ENCODE measurements at regions not wholly inside any gene's neighbourhood (a gene's known extent, or its start where the extent isn't known, plus 50 kb on each side); places are given as distances from the start of the nearest gene placed in this dataset.

DNA sequence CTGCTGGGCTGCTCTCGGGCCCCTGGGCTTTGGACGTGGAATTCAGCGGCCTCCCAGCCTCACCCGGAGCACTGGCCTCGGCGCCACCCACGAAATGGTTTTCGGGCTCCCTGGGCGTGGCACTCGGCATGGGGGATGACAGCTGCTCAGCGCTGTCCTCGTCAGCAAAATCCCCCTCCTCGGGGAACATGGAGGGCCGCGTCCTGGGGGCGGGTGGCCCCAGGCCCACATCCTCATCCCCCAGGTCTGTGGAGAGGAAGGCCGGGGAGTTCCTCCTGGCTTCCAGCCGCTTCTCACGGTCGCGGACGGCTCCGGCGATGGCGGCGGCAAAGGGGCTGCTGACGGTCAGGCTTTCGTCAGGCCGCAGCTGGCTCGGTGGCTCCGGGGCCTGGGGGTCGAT is 88.4 kb downstream of the CTTN start:
- no peak overlapping the region for H3K4me3 ChIP-seq (ENCODE audit: low read length)
- DNase-seq (ENCODE audit: low read depth, low spot score): no peak

DNA sequence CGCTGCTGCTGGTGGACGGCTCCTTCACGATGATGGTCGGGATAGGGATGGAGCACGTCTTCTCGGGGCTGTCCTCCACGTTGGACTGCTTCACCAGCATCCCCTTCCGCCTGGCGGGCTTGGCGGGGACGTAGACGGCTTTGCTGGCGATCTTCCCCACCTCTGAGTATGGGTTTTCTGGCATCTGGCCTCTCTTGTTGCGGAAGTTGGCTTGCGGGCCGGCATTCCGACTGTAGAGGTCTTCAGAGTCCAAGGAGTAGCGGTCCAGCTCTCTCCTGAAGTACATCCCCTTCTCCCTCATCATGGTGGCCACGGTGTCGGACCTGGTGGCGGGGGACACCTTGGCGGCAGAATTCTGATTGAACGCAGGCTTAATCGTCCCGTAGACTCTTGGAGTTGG is 88.8 kb downstream of the CTTN start:
- no peak for DNase-seq (ENCODE audit: low read depth, low spot score)
- H3K4me3 ChIP-seq (ENCODE audit: low read length): no peak overlapping the region

DNA sequence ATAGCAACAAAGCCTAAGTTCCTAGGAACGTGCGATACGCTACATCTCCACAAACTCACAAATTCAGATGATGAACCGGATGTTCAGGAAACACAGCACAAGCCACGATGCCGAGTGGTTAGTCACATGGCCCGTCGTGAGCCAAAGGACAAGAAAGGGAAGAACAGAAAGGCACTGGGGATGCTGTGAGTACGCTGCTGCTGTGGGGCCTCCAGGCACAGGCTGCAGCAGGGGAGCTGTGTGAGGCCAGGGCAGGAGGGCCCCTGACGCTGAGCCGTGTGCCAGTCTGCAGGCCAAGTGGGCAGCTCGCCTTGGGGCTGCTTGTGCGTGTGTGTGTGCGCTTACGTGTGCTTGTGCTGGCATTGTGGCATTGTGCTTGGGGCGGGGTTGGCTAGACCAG is 89.4 kb downstream of the CTTN start:
- no peak for DNase-seq (ENCODE audit: low read depth, low spot score)
- H3K4me3 ChIP-seq (ENCODE audit: low read length): no peak overlapping the region

DNA sequence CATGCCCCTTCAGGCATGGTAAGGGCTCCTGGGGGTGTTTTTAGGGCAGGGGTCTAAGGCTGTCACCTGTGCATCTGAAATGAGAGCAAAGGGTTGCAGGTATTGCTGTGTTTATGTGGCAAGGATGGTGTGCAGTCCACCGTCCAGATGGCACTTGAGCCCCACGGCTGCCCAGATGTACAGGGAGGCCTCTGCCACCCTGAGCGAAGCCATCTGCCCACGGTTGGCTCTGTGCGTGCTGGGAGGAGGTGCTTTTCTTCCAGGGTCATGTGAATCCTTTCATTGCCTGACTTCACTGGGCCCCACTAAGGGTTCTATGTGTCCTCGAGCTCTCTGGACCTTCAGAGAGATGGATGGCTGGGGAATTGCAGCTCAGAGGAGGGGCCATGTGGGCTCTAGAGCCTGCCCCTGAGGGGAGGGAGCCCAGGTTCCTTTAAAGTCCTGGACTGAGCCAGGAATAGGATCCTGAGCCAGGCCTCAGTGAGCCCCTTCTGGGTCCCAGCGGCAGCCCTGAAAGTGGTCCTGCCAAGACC is 89.9 kb downstream of the CTTN start:
- H3K4me3 ChIP-seq (ENCODE audit: low read length): no peak overlapping the region
- DNase-seq (ENCODE audit: low read depth, low spot score): no peak

DNA sequence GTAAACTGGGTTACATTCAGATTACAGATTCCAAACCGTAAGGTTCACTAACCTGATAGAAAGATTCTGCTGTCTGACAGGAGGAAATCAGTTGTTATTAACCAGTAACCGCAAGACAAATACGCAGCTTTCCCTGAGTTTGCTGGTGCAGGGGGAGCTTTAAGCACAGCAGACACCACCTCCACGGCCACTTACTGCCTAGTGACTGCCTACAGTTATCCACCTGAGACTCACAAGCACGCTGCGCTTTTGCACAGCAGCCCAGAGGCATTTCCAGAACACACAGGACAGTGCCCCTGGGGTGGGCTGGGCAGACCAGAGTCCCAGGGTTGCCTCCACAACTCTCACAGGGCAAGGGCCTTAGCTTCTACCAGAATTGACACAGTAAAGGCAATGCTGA is 90.9 kb downstream of the CTTN start:
- H3K4me3 ChIP-seq (ENCODE audit: low read length): no peak overlapping the region
- DNase-seq (ENCODE audit: low read depth, low spot score): no peak

DNA sequence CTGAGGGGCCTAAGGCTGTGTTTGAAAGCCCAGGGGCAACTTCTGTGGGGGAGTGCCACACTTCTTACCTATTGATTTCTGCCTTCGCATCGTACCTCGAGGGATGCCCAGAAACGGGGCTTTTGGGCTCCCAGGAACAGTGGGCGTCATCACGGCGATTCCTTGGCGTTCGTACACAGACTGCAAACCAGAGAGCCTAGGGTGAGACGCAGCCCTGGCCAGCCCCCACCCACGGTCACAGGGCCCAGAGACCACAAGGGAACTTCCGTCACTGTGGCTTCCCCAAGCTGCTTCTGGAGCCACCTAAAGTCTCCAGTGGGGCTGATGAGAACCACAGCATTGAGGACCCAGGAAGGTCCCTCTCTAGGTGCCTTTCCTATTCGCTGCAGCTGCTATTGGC is 91.9 kb downstream of the CTTN start:
- DNase-seq (ENCODE audit: low read depth, low spot score): no peak
- H3K4me3 ChIP-seq (ENCODE audit: low read length): no peak overlapping the region

DNA sequence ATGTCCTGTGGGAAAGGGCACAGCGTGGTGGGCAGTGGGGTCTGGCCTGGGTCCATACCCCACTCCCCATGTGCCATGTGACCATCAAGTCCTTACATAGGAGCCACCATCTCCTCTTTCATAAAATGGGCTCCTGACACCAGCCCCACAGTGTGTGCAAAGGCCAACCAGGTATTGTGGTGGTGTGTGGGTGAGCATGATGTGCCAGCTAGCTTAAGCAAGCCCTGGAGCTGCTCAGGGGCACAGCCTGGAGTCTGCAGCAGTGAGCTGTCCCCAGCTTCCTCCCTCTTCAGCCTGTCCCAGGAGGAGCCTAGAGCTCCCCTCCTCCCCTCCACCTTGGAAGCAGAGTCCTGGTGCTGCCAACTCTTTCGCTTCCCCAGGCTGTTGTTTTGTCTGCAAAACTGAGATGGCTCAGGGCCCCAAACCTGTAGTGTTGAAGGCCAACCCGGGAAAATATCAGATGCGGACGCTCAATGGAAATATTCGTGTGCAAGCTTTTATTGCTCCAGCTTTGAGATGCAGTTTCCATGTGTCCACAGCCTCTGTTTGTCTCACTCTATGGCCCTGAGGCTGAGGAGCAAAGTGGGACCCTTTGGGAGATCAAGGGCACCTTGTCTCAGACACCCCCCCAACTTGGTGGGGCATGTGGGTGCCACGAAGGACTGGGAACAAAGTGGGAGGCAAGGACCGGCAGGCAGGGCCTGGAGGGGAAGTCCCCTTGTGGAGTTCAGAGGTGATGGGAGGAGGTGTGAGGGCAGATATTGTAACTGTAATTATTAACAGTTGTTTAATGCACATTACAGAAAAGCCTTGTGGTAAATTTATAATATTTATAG is 92.6 kb downstream of the CTTN start:
- H3K4me3 ChIP-seq (ENCODE audit: low read length): no peak overlapping the region
- no peak for DNase-seq (ENCODE audit: low read depth, low spot score)

DNA sequence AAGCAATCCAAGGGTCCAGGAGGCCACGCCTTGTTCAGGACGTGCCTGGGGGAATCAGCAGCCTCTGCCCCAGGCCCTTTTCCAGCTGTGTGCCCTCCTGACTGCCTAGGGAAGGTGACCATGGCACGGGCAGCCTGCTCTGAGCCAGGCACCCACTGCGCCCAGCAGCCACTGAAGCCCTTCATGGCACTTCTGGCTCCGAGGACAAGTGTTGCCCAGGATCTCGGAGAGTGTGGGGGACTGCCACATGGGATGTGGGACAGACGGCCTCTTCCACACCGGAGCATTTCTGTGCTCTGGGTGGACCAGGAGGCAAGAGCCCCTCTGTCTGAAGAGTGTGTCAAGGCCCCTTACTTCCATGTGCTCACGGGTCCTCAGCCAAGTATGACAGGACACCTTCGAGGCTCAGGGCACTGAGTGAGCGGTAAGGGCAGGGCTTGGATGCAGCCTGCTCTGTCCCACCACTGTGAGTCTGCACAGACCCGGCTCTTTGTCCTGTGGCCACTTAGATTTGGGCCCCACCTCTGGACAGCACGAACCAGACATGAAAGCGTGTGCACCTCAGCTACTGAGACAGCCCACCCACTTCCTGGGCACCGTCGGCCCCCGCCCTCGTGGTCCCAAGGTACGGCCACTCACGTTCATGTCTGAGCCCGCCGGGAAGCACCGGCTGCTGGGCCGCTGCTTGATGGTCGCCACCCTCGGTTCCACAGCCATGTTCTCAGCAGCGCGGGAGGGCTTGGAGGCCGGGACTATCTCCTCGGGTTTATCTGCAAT is 93.6 kb downstream of the CTTN start:
- no peak for DNase-seq (ENCODE audit: low read depth, low spot score)
- H3K4me3 ChIP-seq (ENCODE audit: low read length): no peak overlapping the region

DNA sequence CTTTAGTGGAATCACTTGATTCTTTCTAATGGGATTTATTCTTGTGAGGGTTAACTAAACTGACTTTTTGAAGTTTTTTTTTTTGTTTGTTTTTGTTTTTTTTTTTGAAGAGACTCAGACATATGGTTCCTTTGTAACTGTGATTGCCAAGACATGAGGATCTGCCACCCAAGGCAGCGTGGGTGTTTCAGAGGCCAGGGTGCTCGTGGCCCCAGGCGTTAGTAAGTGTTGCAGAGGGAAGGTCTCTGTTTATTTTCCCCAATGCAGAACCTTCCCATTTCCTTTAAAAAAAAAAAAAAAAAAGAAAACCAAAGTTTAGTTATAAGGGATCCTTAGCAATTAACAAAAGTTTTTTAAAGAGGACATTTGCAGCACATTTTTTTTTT is 94.8 kb downstream of the CTTN start:
- no peak overlapping the region for H3K4me3 ChIP-seq (ENCODE audit: low read length)
- DNase-seq (ENCODE audit: low read depth, low spot score): no peak

DNA sequence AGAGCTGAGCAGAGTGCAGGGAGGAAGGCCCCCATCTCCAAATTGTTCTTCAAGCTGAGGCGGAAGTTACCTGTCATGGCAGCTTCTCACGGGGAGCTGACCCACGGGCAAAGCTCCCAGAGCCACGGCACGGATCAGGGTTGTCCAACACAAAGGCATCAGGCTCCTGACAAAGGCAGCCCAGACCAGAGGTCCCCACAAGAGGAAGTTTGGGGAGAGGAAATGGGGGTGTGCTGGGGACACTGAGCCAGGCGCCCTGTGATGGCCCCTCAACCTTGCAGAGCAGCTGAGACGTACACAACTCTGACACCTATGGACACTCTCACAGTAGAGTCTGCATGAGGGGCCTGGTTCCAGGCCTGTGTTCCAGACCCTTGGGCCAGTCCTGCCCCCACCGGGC is 95.6 kb downstream of the CTTN start:
- H3K4me3 ChIP-seq (ENCODE audit: low read length): no peak overlapping the region
- no peak for DNase-seq (ENCODE audit: low read depth, low spot score)

DNA sequence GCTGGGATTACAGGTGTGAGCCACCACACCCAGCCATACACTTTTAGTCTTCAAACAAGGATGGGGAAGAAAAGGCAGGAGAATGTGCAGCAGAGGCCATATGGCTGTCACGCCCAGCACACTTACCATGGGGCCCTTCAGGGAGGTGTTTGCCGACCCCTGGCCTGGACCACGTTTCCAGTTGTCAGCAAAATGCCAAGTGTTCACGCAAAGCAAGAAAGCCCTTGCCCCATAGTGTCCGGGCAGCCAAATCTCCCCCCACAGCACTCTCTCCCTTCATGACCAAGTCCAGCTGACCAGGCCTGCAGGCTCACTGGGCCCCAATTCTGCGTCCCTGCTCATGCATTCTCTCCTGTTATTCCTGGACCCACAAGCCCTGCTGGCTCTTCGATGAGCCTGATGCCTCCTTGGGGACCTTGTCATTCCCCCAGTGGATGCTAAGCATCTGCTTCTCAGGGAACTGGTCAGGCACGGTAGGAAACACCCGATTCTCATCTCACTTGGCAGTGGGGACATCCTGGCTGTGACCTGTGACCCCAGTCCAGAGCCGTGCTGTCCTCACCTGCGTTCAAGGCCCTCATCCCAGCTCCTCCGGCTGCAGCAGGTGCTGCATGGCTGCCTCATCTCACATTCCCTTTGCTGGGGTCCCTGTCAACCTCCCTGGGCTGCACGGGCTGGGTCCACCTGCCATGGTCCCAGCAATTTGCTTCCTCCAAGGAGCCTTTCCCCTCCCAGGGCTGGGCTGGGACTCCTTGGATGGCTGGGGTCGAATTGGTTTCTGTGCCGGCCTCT is 96.4 kb downstream of the CTTN start:
- no peak for DNase-seq (ENCODE audit: low read depth, low spot score)
- H3K4me3 ChIP-seq (ENCODE audit: low read length): no peak overlapping the region

DNA sequence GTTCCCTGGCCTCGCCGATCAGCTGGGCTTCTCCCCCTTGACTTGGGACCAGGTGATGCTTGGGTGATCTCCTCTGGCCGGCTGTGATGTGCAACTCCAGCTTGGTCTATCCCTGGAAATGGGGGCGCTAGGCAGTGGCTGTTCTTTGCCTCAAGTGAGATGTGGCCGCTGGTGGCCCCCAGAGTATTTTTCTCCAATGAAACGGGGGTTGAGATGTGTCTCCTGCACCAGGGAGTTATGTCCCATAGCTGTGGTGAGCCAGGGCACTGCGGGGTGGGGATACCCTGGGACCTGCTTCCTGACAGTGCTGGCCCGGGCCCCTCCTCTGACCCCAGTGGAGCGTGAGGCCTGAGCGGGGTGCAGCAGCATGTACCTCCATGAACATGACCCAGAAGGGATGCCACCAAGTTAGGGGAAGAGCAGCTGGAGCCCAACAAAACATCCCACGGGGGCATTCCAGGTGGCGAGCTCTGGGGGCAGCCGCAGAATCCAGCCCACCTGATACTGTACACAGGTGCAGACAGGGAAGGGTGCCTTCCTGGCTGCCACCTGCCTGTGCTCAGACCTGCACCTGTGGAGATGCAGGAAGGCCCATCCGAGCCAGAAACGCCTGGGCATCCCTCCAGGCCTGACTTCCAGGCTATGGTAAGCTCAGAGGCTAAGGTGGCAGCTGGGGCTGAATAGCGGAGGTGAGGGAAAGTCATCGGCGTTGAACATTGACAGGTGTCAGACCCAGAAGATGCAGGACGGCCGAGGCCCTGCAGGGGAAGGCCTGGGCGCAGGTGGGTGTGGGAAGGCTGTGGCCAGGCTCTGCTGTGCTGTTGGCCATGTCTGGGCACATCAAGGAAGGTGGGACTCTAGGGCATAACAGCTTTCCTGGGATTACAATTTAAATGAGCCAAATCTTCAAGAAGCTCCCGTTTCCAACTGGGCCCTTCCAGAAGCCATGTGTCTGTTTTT is 97.3 kb downstream of the CTTN start:
- DNase-seq (ENCODE audit: low read depth, low spot score): no peak
- no peak overlapping the region for H3K4me3 ChIP-seq (ENCODE audit: low read length)

DNA sequence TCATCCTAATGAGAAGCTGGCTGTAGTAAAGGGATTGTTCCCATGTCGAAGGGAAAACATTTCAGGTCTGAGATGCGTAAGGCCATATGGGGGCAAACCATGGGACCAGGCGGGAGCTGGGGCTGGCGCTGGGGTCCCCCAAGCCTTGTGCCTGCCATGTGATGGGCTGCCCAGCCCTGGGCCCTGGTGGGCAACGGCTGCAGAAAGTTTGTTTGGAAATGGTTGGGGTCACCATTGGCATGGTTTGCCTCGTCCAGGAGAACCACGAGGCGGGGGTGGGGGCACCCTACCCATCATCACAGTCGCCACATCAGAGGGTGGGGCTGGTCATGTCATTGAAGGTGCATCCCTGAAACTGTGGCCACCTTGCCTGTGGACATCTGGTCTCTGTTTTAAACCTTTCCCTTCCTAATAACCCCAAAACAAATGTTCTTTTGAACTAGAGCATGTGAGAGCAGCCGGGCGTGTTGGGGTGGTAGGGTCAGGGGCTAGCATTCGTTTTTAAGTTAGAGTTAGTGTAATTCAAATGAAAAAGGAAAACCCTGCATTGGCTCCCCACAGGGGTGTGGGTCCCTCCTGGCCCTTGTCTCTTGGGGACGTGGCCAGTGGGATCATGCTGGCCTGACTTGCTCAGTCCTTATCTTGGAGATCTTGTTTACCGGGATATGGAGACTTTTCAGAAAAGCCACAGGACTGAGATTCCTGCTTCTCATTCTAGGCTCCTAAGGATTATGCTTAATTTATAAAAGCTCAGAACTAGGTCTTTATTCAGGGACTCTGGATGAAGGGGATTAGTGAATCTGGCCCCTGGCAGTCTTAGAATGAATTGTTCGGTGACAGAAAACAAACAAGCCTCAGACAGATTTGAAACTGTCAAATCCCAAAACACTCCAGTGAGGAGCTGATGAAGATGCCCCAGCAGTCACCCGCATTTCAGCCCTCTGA is 98.5 kb downstream of the CTTN start:
- DNase-seq (ENCODE audit: low read depth, low spot score): no peak
- no peak overlapping the region for H3K4me3 ChIP-seq (ENCODE audit: low read length)

DNA sequence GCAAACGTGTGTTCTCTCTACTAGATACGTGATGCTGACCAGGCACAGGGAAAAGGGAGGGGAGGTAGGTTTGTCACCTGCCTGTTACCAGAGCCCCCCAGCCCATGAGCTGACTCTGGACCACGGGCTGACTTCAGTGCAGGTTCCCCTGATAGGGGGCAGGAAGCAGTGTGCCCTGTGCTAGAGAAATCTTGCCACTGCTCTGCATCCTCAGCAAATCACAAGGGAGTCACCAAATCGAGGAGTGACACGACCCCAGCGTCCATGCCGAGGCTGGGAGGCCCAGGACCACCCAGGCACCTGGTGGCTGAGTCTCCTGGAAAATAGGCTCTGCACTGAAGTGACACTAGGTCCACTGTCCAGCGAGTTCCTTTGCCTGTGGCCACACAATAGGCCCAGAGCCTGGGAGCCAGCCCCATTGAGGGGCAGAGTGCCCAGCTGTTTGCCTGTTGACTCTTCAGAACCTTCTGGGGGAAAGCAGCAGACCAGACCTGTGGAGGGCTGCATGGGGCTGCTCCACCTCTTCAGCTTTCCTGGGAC is 99.3 kb downstream of the CTTN start:
- no peak for DNase-seq (ENCODE audit: low read depth, low spot score)
- H3K4me3 ChIP-seq (ENCODE audit: low read length): no peak overlapping the region

DNA sequence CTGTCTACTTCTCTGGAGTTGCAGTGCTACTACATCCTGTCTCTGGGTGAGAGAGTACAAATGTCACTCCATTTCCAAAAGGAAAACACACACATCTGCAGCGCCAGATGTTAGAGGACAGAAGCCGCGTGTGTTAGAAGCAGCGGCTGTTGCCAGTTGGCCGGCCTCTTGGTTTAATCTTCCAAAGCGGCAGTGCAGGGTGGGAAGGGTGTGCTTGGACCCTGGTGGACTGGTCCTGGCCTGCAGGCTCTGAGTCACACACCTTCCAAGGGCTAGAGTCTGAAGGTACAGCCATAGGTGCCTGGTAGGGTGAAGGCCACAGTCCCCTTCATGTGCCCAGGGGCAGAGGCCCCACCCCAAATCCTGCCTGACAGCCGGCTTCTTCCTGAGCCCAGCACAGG is 99.8 kb downstream of the CTTN start:
- no peak overlapping the region for H3K4me3 ChIP-seq (ENCODE audit: low read length)
- no peak for DNase-seq (ENCODE audit: low read depth, low spot score)

DNA sequence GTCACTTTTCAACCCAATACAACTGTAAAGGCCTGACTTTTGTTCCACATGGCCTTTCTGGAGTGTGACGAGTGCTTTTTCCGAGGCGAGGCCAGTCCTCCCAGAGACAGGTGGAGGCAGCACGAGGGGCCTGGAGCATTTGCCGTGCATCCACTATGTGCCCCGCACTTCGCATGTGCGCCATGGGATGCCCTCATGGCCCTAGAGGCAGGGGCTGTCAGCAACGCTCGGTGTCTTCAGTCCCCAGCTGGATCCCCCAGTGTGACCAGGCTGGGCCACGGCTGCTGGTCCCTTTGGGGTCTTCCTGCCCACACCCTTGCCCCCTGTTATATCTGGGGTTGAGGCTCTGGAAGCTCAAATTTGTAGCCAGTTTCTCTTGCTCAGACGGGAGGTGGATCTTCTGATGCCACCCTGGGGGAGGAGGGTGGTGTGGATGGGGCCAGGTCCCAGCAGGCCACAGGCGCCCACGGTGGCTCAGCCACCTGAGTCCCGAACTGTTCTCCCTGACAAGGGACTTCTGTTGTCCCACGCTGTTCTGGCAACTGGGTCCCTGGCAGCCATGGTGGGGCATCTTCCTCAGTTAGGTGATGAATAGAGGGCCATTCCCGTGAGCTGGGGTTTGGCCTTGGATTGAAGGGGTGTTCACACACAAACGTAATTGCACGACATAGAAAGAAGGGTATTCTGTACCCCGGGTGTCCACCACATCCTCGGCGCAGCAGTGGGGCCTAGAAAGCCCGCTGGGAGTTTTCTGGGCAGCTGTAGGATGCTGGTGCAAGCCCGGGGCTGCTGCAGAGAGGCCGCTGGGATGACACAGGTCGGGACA is 100.9 kb downstream of the CTTN start:
- no peak for DNase-seq (ENCODE audit: low read depth, low spot score)
- H3K4me3 ChIP-seq (ENCODE audit: low read length): no peak overlapping the region

Measured in Jurkat, Clone E6-1 (cell line).